ENCODE measurements at regions not wholly inside any gene's neighbourhood (a gene's known extent, or its start where the extent isn't known, plus 50 kb on each side); places are given as distances from the start of the nearest gene placed in this dataset.

DNA sequence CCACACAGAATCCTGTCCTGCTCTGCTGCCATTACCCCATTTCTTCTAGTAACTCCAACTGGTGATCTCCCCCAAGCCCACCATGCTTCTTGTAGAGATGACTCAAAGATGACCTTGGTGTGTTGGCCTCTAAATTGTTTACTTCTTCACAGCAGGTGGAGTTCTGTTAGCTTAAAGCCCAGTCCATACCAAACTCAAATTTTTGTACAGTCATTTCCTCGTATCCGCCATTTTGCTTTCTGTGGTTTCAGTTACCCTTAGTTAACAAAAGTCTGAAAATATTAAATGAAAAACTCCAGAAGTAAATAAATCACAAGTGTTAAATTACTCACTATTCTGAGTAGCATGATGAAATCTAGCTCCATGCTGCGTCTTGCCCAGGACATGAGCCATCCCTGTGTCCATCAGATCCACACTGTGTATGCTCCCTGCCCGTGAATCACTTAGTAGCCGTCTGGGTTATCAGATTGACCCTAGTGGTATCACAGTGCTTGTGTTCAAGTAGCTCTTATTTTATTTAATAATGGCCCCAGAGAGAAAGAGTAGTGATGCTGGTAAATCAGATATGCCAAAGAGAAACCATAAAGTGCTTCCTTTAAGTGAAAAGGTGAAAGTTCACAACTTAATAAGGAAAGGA lies 133.3 kb upstream of the NOL4 start:
- TF ChIP-seq ZNF274 (IDR thresholded peaks at IDR 0.05; ENCODE audit: low read depth, low read length) (no peak), YY1 (IDR thresholded peaks at IDR 0.05; ENCODE audit: insufficient read depth, insufficient read length) (no peak), SUZ12 (IDR thresholded peaks at IDR 0.05; ENCODE audit: extremely low read depth, insufficient read depth, insufficient read length) (no peak)
